ENCODE measurements at regions not wholly inside any gene's neighbourhood (a gene's known extent, or its start where the extent isn't known, plus 50 kb on each side); places are given as distances from the start of the nearest gene placed in this dataset.

GRCh38 chr13:85379991-85380390, 419.2 kb downstream of the SLITRK6 start:
- TF ChIP-seq FOXP2 (optimal IDR thresholded peaks at IDR 0.05; ENCODE audit: control extremely low read depth, extremely low read length, insufficient read depth) (no peak), POLR2AphosphoS5 (IDR thresholded peaks at IDR 0.05; ENCODE audit: borderline replicate concordance, low read depth, low read length) (no peak), EZH2 (IDR thresholded peaks at IDR 0.05) (no peak)
